NCI-H69 (cell line): ENCODE measurements at regions not wholly inside any gene's neighbourhood (a gene's known extent, or its start where the extent isn't known, plus 50 kb on each side); places are given as distances from the start of the nearest gene placed in this dataset.
A peak's percentile ranks its signal among the peaks of the same experiment; 100 is the strongest.
"Not testable (repeated sequence)": the region's sequence is repeated elsewhere in the genome, so short reads cannot be mapped to it uniquely, and the experiment has no call there.

Source experiments
- DNase-seq: peaks from one replicate; lab custom pipeline; 2025; lab: John Stamatoyannopoulos, UW

DNA sequence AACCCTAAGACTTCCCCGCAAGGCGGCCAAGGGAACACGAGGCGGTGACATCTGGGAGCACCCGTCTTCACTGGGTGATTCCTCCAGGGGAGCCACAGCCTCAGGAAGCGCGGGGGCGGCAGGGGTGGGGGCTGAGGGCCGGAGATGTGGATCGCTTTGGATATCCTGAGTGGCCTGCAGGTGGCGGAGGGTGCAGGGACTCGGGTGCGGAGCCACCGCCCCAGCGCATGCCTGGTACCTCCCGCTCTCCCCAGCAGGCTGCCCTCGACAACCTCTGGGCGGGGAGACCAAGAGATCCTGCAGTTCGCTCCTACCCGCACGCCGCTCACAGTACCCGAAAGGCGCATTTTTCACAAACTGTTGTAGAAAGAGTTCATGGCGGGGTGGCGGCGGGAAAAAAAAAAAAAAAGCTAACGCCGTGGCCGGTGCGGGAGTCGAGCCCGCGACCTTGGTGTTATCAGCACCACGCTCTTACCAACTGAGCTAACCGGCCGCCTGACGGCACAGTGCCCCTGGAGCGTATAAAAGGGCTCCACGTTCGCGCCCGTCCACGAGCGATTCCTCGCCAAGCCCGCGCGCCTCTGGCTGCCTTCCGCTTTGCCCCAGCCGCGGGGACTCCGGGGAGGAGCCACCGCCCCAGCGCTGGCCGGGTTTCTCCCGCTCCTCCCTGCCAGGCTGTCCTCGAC, 124.7 kb upstream of the PRKX start:
- DNase-seq = not testable (repeated sequence)

DNA sequence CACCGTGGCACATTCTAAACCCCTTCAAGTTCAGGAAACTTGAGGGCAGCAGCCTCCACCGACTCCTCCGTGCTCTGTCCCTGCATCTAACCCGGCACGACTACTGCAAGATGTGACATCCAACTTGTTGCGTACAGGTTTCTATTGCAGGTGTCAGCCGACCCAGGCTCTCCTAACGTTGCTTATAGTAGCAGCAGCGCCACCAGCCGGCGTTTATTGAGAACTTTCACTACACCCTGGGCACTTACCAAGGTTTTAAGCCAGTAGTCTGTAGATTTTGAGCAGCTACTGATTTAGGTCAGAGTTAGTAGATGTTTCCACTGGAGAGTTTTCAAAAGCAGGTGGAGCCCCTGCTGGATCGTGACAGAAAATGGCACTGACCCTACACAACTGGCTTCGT, 123.8 kb upstream of the PRKX start:
- DNase-seq = not testable (repeated sequence)

DNA sequence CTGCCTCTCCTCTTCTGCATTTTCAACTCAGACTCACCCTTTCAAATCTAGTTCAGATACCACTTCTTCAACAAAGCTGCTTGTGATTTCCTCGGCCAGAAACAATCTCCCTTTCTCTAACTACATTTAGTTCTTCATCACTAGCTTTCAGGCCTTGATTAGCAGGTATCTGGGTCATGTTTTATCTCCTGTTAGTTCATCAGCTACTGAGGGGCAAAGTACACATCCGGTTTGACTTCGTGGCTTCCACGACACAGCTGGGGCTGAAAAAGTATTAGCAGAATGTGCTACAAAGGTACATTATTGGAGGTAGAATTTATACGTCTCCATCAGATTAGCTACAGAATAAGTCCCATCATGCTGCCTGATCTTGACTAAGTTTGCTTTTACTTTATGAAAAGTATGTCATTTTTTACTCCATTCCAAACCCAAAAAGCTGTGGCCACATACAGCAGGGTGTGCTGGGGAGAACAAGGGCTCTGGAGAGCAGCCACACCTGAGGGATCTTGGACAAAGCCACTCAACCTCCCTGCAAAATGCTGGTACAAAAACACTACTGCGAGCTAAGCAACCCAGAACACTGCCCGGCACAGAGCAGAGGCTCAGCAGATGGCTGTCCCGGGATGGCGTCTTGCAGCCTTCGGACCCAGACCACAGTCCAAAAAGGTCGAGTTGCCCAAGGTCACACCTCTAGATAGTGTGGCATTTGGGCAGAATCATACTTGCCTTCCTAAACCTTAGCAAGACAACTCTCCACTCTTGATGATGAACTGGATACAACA, 120.5 kb upstream of the PRKX start:
- DNase-seq = not testable (repeated sequence)

DNA sequence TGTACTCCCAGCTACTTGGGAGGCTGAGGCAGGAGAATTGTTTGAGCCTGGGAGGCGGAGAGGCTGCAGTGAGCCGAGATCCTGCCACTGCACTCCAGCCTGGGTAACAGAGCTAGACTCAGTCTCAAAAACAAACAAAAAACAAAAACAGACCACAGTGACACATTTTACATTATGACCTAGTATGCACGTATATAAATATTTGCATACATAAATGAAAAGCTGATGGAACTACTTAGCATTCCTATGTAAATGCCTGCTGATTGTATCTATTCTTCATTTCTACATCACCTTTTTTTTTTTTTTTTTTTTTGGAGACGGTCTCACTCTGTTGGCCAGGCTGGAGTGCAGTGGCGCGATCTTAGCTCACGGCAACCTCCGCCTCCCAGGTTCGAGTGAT, 116.6 kb upstream of the PRKX start:
- not testable (repeated sequence) for DNase-seq

DNA sequence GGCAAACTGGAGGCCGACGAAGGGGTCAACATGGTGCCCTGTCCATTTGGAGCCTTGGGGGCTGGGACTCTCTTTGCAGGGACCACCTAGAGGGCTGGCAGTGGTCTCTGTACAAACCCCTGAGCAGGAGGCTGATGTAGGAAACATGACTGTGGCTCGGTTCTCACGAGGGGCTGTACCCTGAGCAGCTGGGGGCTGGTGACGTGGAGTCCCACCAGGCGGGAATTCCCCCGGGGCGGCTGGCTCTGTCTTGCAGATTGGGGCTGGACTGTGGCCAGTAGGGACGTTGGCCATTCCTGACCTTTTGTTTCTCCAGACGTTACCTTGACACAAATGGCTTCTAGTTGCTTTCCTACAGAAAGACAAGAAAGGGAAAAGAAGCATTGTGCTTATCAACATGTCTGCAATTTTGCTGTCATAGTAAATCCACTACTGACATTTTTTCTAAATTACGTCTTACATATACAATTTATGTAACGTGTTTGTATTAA, 115.6 kb upstream of the PRKX start:
- not testable (repeated sequence) for DNase-seq

DNA sequence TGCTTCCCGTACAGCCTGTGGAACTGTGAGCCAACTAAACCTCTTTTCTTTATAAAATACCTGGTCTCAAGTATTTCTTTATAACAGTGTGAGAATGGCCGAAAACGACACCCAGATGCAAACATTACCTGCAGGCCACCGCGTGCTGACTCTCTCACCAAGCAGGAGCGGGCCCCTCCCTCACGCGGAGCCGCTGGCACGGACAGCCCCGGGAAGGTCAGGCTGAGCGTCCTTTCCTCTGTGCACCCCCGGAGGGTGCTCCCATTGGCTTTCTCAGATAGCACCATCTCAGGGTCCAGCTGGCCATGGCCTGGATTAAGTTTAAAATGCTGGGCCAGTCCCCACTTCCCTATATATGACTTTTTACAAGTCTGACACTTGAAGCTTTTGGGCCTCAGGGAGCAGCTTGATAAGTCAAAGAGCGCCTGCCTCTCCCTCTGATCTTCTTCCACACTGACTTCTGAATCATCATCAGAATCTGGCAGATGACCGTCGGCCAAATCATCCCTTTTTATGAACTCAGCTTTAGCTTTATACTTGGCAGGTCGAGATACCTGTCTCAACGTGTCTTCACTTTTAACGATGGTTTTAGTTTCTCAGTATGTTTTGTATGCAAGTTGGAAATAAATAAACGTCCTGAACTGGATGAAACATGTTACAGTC, 115.1 kb upstream of the PRKX start:
- not testable (repeated sequence) for DNase-seq

DNA sequence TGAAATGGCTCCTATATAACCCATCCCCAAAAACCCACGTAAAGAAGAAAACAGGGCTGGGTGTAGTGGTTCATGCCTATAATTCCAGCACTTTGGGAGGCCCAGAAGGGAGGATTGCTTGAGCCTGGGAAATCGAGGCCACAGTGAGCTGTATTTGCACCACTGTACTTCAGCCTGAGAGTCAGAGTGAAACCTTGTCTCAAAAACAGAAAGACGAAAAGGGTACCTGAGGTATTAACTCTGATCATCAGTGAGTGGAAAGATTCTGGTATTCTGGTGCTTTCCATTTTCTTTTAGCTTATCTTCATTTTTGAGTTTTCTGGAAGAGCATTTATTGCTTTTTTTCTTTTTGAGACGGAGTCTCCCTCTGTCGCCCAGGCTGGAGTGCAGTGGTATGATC, 110.6 kb upstream of the PRKX start:
- DNase-seq = not testable (repeated sequence)

DNA sequence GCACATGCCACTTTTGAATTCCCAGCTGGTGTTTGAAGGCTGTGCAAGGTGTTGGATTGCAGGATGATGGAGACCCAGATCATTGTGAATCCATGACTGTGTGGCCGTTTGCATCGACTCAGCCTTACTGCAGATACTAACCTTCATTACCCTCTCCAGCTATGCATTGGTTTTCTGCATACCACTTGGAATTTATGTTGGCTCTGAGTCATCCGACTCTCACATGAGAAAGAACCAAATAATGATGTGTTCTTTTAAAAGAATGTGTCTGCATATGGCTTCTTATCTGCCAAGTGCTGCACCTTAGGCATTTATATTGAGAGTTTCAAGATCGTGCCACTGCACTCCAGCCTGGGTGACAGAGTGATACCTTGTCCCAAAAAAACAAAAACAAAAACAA, 106.7 kb upstream of the PRKX start:
- no peak for DNase-seq

DNA sequence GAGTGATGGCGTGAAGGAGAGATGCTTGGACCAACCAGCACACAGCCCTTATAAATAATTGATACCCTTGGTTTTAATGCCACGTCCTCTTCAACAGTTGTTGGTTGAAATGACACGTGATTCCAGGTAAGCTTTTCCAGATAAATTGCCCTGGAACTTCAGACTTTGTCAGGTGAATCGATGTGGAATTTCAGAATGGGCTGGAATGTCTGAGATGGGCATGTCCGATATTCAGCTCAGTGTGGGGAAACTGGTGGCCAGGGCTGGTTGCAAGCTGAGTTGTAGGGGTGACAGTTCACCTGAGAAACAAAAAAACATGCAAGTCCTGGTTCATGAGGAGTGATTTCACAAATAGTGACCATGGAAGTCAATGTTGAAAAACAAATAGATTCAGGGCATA, 104.0 kb upstream of the PRKX start:
- DNase-seq = not testable (repeated sequence)

DNA sequence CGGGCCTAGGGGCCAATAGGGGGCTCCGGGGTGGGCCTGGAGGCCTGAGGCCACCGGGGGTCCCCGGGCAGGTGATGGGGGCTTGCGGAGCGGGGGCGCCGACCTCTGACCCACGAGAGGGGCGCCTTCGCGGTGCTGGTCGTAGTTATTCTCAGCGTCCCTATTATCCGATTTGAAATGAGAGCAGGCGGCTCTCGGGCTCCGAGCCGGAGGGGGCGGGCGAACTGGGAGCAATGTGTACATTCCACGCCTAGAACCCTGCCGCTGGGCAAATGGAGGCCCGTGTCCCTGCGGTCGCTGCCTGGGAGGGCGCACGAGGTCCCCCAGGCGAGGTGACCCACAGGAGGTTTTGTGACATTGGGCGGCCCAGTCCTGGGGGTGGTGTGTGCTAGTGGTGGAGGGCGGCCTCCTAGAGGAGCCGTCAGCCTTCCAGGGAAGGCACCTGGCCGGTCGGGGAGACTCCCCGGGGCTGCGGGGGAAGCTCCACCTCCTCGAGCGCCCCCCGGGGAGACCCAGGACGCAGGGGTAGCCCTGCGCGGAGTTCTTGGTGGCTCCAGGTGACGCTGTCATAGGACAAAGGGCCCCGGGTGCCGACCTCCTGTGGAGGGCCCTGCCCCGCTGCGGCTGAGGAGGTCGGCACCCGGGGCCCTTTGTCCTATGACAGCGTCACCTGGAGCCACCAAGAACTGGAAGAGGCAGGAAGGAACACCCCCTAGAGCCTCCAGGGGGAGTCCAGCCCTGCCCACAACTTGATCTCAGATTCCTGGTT, 102.6 kb upstream of the PRKX start:
- DNase-seq = peak; percentile 56

DNA sequence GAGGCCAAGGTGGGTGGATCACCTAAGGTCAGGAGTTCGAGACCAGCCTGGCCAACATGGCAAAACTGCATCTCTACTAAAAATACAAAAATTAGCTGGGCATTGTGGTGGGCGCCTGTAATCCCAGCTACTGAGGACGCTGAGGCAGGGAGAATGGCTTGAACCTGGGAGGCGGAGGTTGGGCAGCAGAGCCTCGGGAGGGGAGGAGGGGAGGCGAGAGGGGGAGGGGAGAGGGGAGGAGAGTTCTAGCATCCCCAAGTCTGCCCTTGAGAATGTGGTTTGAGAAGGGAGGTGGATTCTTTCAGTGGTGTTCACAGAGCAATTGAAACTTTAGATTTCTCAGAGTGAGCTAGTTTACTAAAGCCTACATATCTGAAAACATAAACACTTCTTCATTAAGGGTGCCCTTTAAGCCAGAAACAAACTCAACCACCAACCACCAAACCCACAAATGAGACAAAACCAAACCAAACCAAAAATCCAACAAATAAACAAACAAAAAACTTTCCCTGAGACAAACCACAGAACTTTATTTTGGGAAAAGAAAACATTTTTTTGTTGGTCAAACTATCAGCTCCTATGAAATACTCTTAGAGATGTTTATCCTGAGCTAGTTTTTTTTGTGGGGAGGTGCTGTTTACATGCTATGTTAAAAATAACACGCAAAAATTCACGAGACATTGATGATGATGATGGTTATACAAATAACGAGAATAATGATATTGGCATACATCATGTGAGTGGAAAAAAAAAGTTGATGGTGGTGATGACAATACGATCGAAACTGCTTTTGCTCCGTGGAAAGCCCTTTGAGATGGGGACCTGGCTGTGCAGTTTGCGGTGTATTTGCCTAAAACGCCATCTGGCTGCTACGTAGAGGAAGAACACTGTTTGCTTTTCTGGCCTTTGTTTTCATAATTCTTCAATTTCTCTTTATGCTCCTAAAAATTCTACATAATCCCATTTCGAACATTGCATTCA, 98.2 kb upstream of the PRKX start:
- DNase-seq = peak; percentile 61

DNA sequence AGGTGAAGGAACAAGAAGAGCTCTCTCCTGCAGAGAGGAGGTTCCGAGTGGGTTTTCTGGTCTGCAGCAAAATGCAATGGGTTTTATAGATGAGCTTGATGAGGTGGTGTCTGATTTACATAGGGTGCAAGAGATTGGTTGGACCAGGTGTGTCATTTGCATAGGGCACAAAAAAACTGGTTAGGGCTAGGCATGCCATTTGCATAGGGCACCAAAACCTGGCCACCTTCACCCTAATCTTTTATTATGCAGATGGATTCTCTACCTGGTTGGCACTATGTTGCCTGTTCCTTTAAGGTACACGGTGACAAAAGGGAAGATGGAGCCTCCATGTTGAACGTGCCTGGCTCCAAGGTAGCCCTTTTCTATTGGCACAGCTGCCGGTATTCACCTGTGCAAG, 94.5 kb upstream of the PRKX start:
- DNase-seq = no peak

DNA sequence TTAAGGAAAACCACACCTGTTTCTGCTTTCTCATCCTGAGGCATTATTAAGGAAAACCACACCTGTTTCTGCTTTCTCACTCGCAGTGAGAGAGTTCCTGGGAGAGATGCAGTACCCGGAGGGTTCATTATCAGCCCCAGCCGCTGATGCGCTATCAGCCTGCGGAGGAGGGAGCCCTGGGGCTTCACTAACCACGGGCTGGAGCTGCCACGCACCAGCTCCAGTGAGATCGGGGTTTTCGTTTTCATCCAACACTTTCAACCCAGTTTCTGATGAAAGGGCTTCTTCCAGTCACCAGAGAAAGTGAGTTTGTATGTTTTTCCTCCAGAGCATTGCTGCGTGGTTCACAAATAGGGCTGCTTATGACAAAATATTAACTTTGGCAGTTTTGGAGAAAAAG, 93.2 kb upstream of the PRKX start:
- peak; percentile 13 for DNase-seq

DNA sequence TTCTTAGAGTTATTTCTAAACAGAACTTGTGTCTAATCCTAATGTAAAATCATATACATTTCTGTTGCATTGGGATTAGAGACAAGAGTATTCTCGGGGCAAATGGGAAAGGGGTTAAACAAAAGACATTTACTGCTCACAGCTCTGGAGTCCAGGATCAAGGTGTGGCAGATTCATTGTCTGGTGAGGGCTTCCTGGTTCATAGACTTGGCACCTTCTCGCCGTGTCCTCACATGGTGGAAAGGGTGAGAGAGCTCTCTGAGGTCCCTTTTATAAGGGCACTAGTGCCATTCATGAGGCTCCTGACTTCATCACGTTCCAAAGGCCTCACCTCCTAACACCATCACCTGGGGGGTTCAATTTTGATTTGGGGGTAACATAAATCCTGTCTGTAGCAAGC, 90.3 kb upstream of the PRKX start:
- DNase-seq = no peak

DNA sequence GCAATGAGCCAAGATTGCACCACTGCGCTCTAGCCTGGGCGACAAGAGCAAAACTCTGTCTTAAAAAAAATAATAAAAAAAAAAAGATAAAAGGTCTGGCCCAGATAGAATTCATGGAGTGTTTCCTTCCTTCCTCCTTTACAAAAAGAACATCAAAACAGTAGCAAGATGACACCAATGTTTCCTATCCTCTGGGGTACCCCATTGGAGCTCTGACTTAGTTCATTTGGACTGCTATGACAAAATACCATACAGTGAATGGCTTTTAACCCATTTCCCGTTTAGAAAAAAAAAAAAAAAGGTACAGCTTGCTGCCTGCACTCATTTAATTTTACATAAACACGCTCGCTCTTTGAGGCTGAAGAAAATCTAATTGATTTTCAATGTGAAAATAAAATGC, 89.9 kb upstream of the PRKX start:
- no peak for DNase-seq

DNA sequence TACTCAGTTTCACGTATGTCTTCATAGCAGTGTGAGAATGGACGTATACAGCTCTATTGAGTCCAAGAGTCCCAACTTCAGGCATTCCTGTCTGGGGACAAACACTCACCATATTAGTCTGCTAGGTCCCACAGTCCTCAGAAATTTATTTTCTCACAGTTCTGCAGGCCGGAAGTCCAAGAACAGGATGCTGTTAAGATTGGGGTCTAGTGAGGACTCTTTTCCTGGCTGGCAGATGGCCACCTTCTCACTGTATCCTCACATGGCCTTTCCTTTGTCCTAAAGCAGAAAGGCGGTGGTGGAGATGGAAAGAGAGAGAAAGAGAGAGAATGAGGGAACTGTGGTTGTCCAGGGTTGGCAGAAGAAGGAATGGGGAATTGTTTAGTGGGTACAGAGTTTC, 82.0 kb upstream of the PRKX start:
- not testable (repeated sequence) for DNase-seq

DNA sequence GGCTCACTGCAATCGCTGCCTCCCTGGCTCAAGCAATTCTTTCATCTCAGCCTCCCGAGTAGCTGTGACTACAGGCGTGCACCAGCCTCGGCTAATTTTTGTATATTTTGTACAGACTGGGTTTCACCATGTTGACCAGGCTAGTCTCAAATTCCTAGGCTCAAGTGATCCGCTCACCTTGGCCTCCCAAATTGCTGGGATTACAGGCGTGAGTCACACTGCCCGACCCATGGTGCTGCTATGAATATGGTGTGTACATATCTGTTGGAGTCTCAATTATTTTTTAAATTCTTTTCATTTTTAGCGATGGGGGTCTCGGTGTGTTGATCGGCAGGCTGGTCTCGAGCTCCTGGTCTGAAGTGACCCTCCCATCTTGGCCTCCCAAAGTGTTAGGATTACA, 78.0 kb upstream of the PRKX start:
- no peak for DNase-seq

DNA sequence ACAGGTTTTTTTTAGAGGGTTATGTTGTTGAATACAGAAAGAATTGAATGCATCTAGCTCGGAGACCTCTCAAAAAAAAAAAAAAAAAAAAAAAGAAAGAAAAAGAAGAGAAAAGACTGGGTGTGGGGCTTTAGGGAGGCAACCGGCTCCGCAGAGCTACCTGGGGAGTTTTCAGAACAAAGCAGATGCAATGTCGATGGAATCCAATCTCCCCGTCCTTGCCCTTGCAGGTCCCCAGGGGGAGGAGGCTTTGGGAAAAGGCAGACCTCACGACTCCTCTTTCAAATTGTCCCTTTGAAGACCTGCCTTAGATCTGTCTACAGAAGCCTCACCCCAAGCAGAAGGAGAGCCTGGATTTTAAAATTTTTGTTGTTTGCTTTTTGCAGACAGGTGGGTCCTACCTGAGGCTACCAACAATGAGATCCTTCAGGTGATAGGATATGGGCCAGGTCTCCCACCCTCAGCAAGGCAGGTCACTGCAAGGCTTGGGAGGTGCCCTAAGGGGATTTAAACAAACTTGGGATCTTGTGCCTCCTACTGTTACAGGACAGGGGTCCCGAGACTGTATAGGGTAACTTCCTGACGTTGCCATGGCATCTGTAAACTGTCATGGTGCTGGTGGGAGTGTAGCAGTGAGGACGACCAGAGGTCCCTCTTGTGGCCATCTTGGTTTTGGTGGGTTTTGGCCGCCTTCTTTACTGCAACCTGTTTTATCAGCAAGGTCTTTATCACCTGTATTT, 75.2 kb upstream of the PRKX start:
- peak; percentile 21 for DNase-seq

DNA sequence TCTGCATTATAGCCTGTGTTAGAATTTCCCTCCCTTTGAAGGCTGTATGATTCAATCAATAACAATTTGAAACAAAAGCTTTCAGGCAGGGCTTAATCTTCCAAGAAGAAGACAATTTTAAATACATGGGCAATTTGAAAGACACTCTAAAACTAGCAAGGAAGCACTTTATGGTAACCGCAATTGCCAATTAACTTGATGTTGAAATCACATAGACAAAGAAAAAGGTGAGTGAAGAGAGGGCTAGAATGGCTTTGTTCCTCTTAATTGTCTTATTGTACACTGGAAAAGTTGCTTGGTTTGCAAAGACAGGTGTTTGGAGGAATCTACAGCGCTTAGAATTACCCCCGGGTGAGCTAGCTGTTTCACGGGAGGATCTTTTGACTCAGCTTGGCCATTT, 74.4 kb upstream of the PRKX start:
- peak; percentile 20 for DNase-seq

DNA sequence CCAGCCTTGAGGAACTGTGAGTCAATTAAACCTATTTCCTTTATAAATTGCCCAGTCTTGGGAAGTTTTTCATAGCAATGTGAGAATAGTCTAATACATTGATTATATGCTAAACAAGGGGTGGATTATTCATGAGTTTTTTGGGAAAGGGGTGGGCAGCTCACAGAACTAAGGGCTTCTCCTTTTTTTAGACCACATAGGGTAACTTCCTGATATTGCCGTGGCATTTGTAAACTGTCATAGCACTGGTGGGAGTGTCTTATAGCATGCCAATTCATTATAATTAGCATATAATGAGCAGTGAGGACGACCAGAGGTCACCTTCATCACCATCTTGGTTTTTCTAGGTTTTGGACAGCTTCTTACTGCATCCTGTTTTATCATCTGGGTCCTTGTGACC, 72.4 kb upstream of the PRKX start:
- not testable (repeated sequence) for DNase-seq
